Naive B cell (primary cell): ENCODE measurements at regions not wholly inside any gene's neighbourhood (a gene's known extent, or its start where the extent isn't known, plus 50 kb on each side); places are given as distances from the start of the nearest gene placed in this dataset.
"Not testable (repeated sequence)": the region's sequence is repeated elsewhere in the genome, so short reads cannot be mapped to it uniquely, and the experiment has no call there.

Source experiments
- ATAC-seq, 2 donors: fragments of 150-1000 bp; cut with Tn5 transposase; 2 replicates each; pipeline ENCODE4 v1.10.0; 2021; ENCODE audit warnings: low read depth in 2 of 2, mild to moderate bottlenecking in 2 of 2, moderate library complexity in 2 of 2
- DNase-seq: peaks from one replicate; pipeline ENCODE4 v3.0.0; 2022
- H3K27ac Mint-ChIP-seq, 6 donors: one replicate each; pipeline ENCODE4 v1.8.0; 2020 to 2022; ENCODE audit warnings: mild to moderate bottlenecking in 6 of 6, mixed read lengths in 6 of 6, moderate library complexity in 5 of 6, inconsistent platforms in 2 of 6
- H3K27me3 Mint-ChIP-seq, 3 donors: one replicate each; pipeline ENCODE4 v1.8.0; 2021 to 2022; ENCODE audit warnings: mixed read lengths in 3 of 3, mild to moderate bottlenecking in 1 of 3
- H3K36me3 Mint-ChIP-seq, 2 donors: one replicate each; pipeline ENCODE4 v1.8.0; 2020 to 2022; ENCODE audit warnings: mixed read lengths in 2 of 2, inconsistent platforms in 1 of 2, mild to moderate bottlenecking in 1 of 2
- H3K4me1 Mint-ChIP-seq, 3 donors: one replicate each; pipeline ENCODE4 v1.8.0; 2020 to 2022; ENCODE audit warnings: mixed read lengths in 3 of 3, inconsistent platforms in 1 of 3, mild to moderate bottlenecking in 1 of 3, moderate library complexity in 1 of 3
- H3K4me3 Mint-ChIP-seq, 8 donors: one replicate each; pipeline ENCODE4 v1.8.0; 2020 to 2022; ENCODE audit warnings: mild to moderate bottlenecking in 8 of 8, mixed read lengths in 8 of 8, moderate library complexity in 8 of 8, inconsistent platforms in 2 of 8
- H3K9me3 Mint-ChIP-seq, 7 donors: one replicate each; pipeline ENCODE4 v1.8.0; 2020 to 2022; ENCODE audit warnings: mixed read lengths in 7 of 7, mild to moderate bottlenecking in 5 of 7, inconsistent platforms in 2 of 7, moderate library complexity in 1 of 7

DNA sequence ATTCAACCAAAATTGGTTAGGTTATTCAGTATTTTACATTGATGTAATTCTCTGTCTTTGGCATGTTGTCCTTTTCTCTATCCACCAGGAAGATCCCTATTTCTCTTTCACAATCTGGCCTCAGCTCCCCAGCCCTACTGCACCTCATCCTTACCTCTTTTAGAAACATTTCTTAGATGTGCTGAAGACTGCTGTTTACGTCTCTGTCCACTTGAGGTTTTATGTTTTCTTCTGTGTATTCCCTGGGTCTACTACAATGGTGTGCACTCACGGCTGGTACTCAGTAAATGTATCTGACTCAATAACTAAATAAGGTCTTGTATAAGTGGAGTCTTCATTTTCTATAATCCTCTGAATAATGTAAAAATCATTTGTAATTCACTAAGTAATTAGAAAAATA is 822.7 kb downstream of the DTWD2 start:
- Mint-ChIP-seq H3K27ac (peak overlapping the region in 1 of 6 donors; percentile 0), H3K9me3 (peaks cover 0 to 2% (median 0%) of the 10 kb centered on the region in 7 donors), H3K27me3 (no peaks in the 10 kb centered on the region), H3K4me3 (no peak overlapping the region), H3K4me1 (no peaks in the 10 kb centered on the region), H3K36me3 (no peaks in the 10 kb centered on the region)
- DNase-seq (no peak), ATAC-seq (no peak)

DNA sequence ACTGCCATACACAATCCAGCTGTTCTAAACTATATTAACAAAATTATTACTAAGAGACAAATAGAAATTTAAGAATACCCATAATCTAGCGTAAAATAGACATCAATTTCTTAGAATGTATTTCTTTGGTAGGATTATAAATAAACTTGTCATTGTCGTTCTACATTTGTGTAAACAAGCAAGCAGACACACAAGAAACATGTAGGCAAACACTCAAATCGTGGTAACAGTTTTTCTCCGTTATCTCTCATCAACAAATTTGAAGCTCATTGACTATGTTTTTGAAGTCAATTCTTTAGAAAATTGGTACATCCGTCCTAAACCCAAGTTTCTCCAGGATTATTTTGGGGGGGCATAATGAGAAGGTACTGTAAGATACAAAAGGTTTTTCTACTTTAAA is 832.2 kb downstream of the DTWD2 start:
- Mint-ChIP-seq H3K4me3 (no peak overlapping the region), H3K27ac (no peak overlapping the region), H3K9me3 (peaks cover 0 to 9% (median 5%) of the 10 kb centered on the region in 7 donors), H3K36me3 (no peaks in the 10 kb centered on the region), H3K27me3 (no peaks in the 10 kb centered on the region), H3K4me1 (no peaks in the 10 kb centered on the region)
- DNase-seq (no peak), ATAC-seq (no peak)

DNA sequence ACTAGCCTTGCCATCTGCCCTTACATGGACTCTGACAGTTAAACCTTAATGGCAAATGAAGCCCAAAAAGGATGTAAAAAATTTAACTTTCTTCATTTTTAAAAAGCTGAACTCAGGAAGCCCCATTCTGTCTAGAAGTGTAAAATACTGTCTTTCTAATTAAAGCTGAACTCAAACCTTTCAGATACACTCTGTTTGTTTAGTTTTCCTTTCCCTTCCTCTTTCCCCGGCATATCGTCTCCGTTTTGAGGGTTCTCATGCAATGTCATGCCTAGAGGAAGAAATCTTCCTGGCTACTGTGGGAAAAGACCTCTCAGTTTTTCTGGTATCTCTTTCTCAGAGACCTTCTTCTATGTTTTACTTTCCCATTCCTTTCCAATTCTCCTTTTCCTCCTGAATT is 841.5 kb downstream of the DTWD2 start:
- Mint-ChIP-seq H3K36me3 (no peaks in the 10 kb centered on the region), H3K4me1 (no peaks in the 10 kb centered on the region), H3K4me3 (no peak overlapping the region), H3K27ac (no peak overlapping the region), H3K9me3 (peaks cover 0 to 13% (median 4%) of the 10 kb centered on the region in 7 donors), H3K27me3 (no peaks in the 10 kb centered on the region)
- no peak for DNase-seq
- no peak for ATAC-seq

DNA sequence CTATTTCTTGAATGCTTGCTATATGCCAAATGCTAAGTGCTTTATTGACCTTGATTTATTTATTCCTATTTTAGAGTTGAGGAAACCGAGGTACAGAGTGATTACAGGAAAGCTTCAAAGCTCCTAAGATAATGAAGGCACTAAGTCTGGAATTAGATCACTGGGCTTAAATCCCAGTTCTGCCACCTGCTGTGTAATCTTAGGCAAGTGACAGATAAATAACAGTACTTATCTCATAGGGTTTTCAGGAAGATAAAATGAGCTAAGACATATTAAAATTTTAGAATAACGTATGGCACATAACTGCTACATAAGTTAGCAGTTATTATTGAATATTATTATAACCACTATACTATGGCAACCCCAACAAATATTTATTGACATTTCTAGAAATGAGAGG is 843.8 kb downstream of the DTWD2 start:
- no peaks in the 10 kb centered on the region for H3K36me3 Mint-ChIP-seq
- no peak overlapping the region for H3K27ac Mint-ChIP-seq
- H3K9me3 Mint-ChIP-seq = peaks cover 0 to 6% (median 4%) of the 10 kb centered on the region in 7 donors
- ATAC-seq = no peak
- H3K27me3 Mint-ChIP-seq = peaks cover 0 to 3% (median 0%) of the 10 kb centered on the region in 3 donors
- no peaks in the 10 kb centered on the region for H3K4me1 Mint-ChIP-seq
- DNase-seq = no peak
- H3K4me3 Mint-ChIP-seq = no peak overlapping the region

DNA sequence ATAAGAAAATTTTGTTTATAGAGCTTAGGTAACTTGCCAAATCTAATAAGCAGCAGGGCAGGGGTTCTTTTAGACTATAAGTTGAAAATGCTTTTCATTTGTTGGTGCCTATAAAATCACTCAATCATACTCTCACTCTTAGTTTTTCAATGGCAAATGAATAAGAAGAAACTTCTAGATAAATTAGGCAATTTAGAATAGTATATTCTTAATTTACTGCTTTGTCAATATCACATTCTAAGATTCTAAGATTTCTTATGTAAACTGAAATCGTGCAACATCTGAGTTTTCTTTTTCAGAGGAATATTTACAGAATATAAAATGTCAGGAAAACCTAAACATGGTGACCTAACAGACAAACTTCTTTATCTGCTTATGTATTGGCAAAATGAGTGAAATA is 849.0 kb downstream of the DTWD2 start:
- ATAC-seq (no peak), DNase-seq (no peak)
- H3K4me3 Mint-ChIP-seq = no peak overlapping the region
- no peaks in the 10 kb centered on the region for H3K36me3 Mint-ChIP-seq
- peaks cover 0 to 3% (median 0%) of the 10 kb centered on the region in 3 donors for H3K27me3 Mint-ChIP-seq
- peaks cover 0 to 5% (median 3%) of the 10 kb centered on the region in 7 donors for H3K9me3 Mint-ChIP-seq
- no peaks in the 10 kb centered on the region for H3K4me1 Mint-ChIP-seq
- no peak overlapping the region for H3K27ac Mint-ChIP-seq

DNA sequence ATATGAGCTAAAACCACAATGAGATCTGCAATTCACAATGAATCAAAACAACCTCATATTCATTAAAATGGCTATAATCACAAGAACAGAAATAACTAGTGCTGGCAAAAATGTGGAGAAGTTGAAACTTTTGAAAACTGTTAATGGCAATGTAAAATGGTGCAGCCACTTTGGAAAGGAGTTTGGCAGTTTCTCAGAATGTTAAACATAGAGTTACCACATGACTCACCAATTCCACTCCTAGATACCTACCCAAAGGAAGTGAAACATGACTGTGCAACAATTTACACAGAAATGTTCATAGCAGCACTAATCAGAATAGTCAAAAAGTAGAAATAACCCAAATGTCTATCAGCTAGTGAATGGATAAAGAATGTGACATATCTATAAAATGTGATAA is 862.2 kb downstream of the DTWD2 start:
- Mint-ChIP-seq H3K27ac (no peak overlapping the region), H3K27me3 (no peaks in the 10 kb centered on the region), H3K36me3 (no peaks in the 10 kb centered on the region), H3K9me3 (peaks cover 0 to 6% (median 0%) of the 10 kb centered on the region in 7 donors), H3K4me3 (no peak overlapping the region), H3K4me1 (no peaks in the 10 kb centered on the region)
- ATAC-seq (no peak), DNase-seq (no peak)

DNA sequence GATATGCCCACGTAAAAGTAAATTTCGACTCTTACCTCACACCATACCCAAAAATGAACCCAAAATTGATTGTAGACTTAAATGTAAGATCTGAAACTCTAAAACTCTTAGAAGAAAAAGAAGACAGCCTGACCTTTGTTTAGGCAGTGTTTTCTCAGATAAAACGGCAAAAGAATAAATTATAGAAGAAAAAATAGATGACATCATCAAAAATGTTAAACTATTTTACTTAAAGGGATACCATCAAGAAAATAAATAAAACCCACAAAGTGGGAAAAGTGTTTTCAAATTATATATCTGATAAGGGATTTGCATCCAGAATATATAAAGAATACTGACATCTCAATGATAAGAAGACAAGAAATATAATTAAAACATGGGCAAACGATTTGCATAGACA is 862.7 kb downstream of the DTWD2 start:
- DNase-seq = no peak
- H3K4me1 Mint-ChIP-seq = no peaks in the 10 kb centered on the region
- no peak overlapping the region for H3K4me3 Mint-ChIP-seq
- H3K27me3 Mint-ChIP-seq = no peaks in the 10 kb centered on the region
- no peak for ATAC-seq
- H3K27ac Mint-ChIP-seq = no peak overlapping the region
- H3K9me3 Mint-ChIP-seq = peaks cover 0 to 9% (median 0%) of the 10 kb centered on the region in 7 donors
- no peaks in the 10 kb centered on the region for H3K36me3 Mint-ChIP-seq

DNA sequence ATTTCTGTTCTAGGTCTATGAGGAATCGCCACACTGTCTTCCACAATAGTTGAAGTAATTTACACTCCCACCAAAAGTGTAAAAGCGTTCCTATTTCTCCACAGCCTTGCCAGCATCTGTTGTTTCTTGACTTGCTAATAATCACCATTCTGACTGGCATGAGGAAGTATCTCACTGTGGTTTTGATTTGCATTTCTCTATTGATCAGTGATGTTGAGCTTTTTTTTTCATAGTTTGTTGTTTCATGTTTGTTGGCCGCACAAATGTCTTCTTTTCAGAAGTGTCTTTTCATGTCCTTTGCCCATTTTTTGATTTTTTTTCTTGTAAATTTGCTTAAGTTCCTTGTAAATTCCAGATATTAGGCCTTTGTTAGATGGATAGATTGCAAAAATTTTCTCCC is 867.1 kb downstream of the DTWD2 start:
- no peak overlapping the region for H3K4me3 Mint-ChIP-seq
- DNase-seq (no peak), ATAC-seq (no peak)
- H3K27ac Mint-ChIP-seq = no peak overlapping the region
- H3K4me1 Mint-ChIP-seq = no peaks in the 10 kb centered on the region
- no peaks in the 10 kb centered on the region for H3K36me3 Mint-ChIP-seq
- H3K27me3 Mint-ChIP-seq = no peaks in the 10 kb centered on the region
- peaks cover 0 to 12% (median 1%) of the 10 kb centered on the region in 7 donors for H3K9me3 Mint-ChIP-seq

DNA sequence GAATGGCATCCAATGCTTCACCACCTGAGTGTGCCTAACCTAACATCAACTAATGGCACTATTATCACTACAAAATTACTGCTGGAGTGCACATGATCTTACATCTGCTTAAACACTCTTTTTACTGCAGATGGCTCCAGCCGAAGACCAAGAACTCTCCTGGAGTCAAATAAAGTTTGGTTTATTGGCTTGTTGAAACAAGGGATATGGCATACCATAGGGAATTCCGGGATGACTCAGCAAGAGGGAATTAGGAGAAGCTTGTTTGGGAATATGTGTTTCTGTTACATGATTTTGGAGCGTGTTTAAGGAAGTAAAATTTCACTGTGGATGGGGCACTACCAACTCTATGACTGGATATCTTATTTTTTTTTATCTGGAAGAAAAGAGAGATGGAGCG is 872.6 kb downstream of the DTWD2 start:
- no peak for DNase-seq
- Mint-ChIP-seq H3K9me3 (peaks cover 0 to 7% (median 1%) of the 10 kb centered on the region in 7 donors), H3K4me3 (no peak overlapping the region), H3K27me3 (no peaks in the 10 kb centered on the region), H3K36me3 (no peaks in the 10 kb centered on the region), H3K4me1 (no peaks in the 10 kb centered on the region), H3K27ac (no peak overlapping the region)
- ATAC-seq = no peak

DNA sequence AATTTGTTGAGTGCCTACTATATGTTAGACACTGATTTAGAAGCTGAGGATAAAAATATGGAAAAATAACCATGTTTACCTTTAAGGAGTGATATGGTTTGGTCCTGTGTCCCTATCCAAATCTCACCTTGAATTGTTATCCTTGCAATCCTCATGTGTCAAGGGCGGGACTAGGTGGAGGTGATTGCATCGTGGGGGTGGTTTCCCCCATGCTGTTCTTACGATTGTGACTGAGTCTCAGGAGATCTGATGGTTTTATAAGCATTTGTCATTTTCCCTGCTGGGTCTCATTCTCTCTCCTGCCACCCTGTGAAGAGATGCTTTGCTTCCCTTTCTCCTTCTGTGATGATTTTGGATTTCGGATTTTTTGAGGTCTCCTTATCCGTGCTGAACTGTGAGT is 876.4 kb downstream of the DTWD2 start:
- peaks cover 0 to 5% (median 0%) of the 10 kb centered on the region in 7 donors for H3K9me3 Mint-ChIP-seq
- no peak for DNase-seq
- no peaks in the 10 kb centered on the region for H3K27me3 Mint-ChIP-seq
- H3K27ac Mint-ChIP-seq = no peak overlapping the region
- H3K4me1 Mint-ChIP-seq = no peaks in the 10 kb centered on the region
- no peaks in the 10 kb centered on the region for H3K36me3 Mint-ChIP-seq
- no peak overlapping the region for H3K4me3 Mint-ChIP-seq
- no peak for ATAC-seq

DNA sequence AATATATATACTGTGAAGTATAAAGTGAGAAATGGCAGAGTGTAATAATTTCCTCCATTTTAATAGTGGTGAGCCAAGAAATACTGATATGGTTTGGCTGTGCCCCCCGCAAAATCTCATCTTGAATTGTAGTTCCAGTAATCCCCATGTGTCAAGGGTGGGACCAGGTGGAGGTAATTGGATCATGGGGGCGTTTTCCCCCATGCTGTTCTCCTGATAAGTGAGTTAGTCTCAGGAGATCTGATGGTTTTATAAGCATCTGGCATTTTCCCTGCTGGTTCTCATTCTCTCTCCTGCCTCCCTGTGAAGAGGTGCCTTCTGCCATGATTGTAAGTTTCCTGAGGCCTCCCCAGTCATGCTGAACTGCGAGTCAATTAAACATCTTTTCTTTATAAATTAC is 881.1 kb downstream of the DTWD2 start:
- DNase-seq, ATAC-seq, H3K27me3 Mint-ChIP-seq, H3K36me3 Mint-ChIP-seq, H3K27ac Mint-ChIP-seq, H3K4me1 Mint-ChIP-seq, H3K4me3 Mint-ChIP-seq, H3K9me3 Mint-ChIP-seq: not testable (repeated sequence)

DNA sequence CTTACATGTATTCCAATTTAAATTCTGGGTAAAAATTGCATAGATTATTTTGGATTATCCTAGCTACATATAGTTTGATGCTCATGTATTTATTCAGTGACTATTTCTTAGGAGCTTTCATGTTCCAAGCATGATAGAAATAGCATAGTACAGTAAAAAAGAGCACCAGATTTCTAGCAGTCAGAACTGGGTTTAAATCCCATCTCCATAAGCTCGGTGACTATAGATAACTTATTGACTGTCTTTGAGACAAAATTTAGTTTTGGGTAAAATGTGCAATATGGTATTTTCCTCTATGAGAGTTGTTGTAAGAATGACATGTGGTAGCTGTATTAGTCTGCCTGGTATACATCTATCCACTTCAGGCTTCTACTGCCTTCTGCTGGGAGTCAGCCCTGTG is 889.6 kb downstream of the DTWD2 start:
- no peak for DNase-seq
- ATAC-seq = no peak
- Mint-ChIP-seq H3K4me3 (no peak overlapping the region), H3K4me1 (no peaks in the 10 kb centered on the region), H3K36me3 (no peaks in the 10 kb centered on the region), H3K9me3 (peaks cover 0 to 3% (median 0%) of the 10 kb centered on the region in 7 donors), H3K27me3 (no peaks in the 10 kb centered on the region), H3K27ac (no peak overlapping the region)

DNA sequence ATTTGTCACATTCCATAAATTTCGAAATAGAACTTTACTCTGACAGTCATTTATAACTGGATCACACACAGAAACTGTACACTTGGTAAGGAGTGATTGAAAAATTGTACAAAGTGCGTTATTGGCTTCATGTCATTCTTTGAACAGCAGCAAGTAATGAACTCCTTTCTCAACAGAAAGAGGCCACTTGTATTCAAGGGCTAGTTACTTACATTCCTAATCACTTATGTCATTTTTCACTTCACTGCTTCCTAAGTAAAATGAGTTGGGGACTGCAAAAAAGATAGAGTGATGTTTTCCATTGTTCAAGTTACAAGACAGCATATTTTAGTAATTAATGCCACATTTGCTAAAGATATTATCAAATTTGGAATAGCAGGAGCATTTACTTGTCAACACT is 893.2 kb downstream of the DTWD2 start:
- no peaks in the 10 kb centered on the region for H3K4me1 Mint-ChIP-seq
- peaks cover 0 to 6% (median 3%) of the 10 kb centered on the region in 7 donors for H3K9me3 Mint-ChIP-seq
- no peaks in the 10 kb centered on the region for H3K36me3 Mint-ChIP-seq
- no peaks in the 10 kb centered on the region for H3K27me3 Mint-ChIP-seq
- no peak for DNase-seq
- no peak overlapping the region for H3K27ac Mint-ChIP-seq
- ATAC-seq = no peak
- no peak overlapping the region for H3K4me3 Mint-ChIP-seq

DNA sequence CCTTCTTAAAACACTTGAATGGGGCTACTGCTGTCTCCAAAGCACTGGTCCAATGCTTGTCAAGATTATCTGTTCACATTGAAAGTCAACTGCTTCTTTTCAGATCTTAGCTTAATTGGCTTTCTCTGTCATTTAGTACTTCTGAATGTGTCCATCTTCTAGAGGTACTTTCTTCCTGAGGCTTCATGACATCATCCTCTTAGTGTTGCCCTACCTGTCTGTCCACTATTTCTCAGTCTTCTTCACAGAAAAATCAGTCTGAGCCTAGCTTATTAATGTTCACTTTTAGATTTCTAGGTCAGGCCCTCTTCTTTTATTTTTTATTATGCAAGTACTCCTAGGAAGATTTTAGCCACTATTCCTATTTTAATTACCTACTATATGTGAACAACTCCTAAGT is 899.9 kb downstream of the DTWD2 start:
- no peak for ATAC-seq
- Mint-ChIP-seq H3K9me3 (peaks cover 0 to 9% (median 1%) of the 10 kb centered on the region in 7 donors), H3K36me3 (no peaks in the 10 kb centered on the region), H3K27me3 (no peaks in the 10 kb centered on the region), H3K4me3 (no peak overlapping the region), H3K27ac (no peak overlapping the region), H3K4me1 (no peaks in the 10 kb centered on the region)
- DNase-seq = no peak

DNA sequence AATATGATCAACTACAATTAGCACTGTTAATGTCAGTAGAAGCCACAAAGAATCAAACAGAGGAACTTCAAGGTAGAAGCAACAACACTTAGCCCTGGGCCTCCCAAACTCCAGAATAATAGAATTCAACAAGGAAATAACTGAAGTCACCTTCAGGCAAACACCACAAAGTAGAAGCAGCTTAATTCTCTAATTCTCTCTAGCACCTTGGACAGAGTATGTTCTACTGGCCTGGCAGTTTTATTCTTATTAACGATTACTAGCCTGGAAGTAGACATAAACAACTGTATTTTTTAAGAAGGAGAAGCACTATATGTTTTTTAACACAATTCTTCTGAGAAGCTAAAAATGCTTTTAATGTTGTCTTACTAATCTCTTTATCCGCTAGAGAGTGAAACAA is 911.9 kb downstream of the DTWD2 start:
- H3K27ac Mint-ChIP-seq = no peak overlapping the region
- no peak for ATAC-seq
- no peak for DNase-seq
- peaks cover 2 to 26% (median 5%) of the 10 kb centered on the region in 7 donors for H3K9me3 Mint-ChIP-seq
- no peaks in the 10 kb centered on the region for H3K36me3 Mint-ChIP-seq
- no peak overlapping the region for H3K4me3 Mint-ChIP-seq
- H3K4me1 Mint-ChIP-seq = no peaks in the 10 kb centered on the region
- H3K27me3 Mint-ChIP-seq = no peaks in the 10 kb centered on the region
